CD4-positive, alpha-beta T cell treated with Interleukin-15 for 1 hour (primary cell): ENCODE measurements at regions not wholly inside any gene's neighbourhood (a gene's known extent, or its start where the extent isn't known, plus 50 kb on each side); places are given as distances from the start of the nearest gene placed in this dataset.
"Not testable (repeated sequence)": the region's sequence is repeated elsewhere in the genome, so short reads cannot be mapped to it uniquely, and the experiment has no call there.

Source experiments
- DNase-seq: peaks from one replicate; pipeline ENCODE4 v3.0.0-alpha.2; 2020

- DNase-seq, result no peak
These were observed 988.7 kb downstream of the HACE1 start for GRCh38 chr6:103870970-103871369.

- DNase-seq, result no peak
These were observed 997.4 kb downstream of the HACE1 start for GRCh38 chr6:103862297-103862696.

DNA sequence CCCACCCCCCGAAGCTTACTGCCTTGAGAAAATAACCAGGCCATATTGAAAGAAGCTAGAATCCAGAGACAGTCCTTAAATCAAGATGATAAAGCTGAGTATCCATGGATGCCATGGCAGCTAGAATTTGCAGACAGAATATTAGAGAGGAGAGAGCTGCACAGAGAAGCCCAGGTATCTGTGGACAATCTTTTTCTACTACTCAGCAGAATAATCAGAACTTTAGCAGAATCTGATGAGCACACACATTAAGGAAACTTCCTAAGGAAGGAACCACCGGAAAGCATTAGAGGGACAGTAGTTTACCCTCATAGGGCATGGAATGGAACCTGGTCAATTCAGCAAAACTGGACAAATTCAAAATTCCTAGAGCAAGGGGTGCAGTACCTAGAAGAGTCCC is 1001.7 kb downstream of the HACE1 start:
- no peak for DNase-seq

GRCh38 chr6:103855750-103856149 is 1004.0 kb downstream of the HACE1 start:
- no peak for DNase-seq

DNA sequence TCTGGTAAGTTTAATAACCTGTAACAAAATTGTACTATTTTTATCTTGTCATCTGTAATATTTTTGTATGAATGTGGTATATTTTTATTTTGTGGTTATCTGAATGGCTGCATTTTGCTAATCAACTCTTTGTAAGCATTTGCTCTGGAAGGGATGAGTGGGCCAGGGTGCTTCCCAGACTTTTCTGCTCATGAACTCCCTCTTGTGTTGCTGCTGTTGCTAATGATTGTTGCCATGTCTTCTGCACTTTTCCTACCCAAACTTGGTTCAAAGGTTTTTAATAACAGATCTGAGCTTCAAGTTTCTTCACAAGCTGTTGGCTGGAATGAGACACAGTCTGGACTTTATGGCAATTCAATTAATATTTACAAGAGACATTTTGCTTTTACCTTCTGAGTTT is 1005.7 kb downstream of the HACE1 start:
- DNase-seq, result no peak

GRCh38 chr6:103838457-103838856 is 1021.3 kb downstream of the HACE1 start:
- no peak for DNase-seq

GRCh38 chr6:103826209-103826608 is 1033.5 kb downstream of the HACE1 start:
- no peak for DNase-seq

GRCh38 chr6:103820148-103820547 is 1039.6 kb downstream of the HACE1 start:
- no peak for DNase-seq

DNA sequence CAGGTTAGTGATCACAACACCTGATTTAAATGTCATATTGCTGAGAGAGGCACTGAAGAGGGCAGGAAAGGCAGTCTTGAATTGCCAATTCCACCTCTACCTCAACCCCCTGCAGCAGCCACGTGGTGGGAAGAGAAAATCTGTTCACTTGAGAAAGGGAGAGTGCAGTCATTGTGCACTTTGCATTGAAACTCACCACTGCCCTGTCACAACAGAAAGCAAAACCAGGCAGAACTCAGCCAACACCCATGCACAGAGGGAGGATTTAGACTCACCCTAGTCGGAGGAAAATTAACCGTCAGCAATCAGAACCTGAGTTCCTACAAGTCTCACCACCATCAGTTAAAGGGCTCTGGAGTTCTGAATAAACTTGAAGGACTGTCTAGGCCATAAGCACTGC is 1040.2 kb downstream of the HACE1 start:
- no peak for DNase-seq

DNA sequence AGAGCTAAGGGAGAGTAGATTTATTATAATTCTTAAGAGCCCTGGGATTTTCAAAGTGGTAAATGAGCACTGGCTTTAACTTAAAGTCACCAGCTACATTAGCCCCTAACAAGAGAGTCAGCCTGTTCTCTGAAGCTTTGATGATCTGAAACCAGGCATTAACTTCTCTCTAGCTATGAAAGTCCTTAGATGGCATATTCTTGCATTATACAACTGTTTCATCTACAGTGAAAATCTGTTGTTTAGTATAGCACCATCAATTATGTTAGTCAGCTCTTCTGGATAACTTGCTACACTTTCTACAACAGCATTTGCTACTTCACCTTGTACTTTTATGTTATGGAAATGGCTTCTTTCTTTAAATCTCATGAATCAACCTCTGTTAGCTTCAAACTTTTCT is 1046.7 kb downstream of the HACE1 start:
- no peak for DNase-seq

- DNase-seq, result not testable (repeated sequence)
These were observed 1057.7 kb downstream of the HACE1 start for GRCh38 chr6:103801901-103802479.

GRCh38 chr6:103799971-103800670 is 1059.6 kb downstream of the HACE1 start:
- no peak for DNase-seq

DNA sequence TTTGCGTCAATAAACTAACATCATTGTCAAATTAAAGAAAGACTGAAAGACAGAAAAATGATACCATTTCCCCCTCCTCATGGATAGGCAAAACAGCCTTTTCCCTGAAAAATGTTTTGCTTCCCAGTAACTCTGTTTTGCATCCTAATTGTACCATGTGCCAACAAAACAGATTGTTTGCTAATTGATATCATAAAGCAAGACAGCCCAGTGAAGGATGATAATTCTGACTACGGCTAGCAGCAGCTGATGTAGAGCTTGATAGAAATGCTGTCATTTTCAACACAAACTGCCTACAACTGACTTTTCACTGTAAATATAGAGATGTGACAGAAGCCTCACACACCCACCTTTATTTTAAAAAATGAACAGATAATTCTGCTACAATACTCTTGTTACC is 1061.6 kb downstream of the HACE1 start:
- no peak for DNase-seq

DNA sequence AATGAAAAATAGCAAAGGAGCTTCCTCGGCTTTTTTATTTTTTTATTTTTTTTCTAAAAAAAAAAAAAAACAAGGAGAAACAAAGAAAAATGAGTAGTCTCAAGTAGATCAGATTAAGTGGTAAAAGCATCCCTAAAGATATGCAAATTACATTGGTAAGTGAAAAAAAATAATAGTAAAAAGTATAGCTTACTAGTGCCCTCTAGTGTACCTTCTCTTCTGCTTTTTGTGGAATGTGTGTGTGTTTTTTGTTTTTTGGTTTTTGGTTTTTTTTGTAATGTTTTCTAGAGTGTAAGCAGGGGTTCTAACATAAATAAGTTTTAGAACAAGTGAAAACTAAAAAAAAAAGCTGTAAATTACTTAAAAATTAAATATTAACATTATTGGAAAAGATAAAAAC is 1062.0 kb downstream of the HACE1 start:
- DNase-seq, result no peak

GRCh38 chr6:103791458-103791857 is 1068.3 kb downstream of the HACE1 start:
- DNase-seq, result no peak

DNA sequence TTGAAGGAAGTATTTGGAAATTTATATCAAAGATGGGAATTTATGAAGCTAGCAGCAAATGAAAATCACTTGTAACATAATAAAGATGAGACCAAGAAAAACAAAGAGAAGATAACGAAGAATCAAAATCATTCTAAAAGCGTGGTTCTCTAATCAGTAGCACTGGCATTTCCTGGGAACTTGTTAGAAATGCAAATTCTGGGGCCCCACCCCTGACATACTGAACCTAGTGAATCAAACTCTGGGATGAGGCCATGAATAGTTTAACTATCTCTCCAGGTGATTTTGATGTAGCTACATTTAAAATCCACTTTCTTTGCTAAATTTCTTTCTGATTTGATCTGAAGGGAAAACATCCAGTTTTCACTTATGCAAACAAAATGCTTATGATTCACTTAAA is 1075.6 kb downstream of the HACE1 start:
- no peak for DNase-seq

- no peak for DNase-seq
These were observed 1076.4 kb downstream of the HACE1 start for GRCh38 chr6:103783329-103783728.

GRCh38 chr6:103769431-103769830 is 1090.3 kb downstream of the HACE1 start:
- DNase-seq, result no peak

DNA sequence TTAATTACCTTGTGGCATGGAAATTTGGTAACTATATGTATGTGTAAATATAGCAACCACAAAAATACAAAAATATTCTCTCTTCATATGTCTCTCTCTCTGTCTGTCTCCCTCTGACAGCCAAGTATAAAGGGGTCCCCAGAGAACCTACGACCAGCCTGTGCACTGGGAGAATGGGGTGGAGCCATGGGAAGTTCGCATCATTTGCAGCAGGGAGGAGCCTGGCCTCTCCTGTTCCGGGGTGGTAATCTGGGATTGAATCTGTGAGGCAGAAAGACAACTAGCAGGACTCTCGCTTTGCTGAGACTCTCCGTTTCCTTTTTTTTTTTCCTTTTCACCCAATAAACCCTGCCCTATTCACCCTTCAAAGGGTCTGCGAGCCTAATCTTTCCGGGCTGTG is 1109.1 kb downstream of the HACE1 start:
- DNase-seq, result no peak

- DNase-seq, result no peak
These were observed 1125.7 kb downstream of the HACE1 start for GRCh38 chr6:103734016-103734415.

- DNase-seq, result no peak
These were observed 1130.1 kb downstream of the HACE1 start for GRCh38 chr6:103729658-103730057.

DNA sequence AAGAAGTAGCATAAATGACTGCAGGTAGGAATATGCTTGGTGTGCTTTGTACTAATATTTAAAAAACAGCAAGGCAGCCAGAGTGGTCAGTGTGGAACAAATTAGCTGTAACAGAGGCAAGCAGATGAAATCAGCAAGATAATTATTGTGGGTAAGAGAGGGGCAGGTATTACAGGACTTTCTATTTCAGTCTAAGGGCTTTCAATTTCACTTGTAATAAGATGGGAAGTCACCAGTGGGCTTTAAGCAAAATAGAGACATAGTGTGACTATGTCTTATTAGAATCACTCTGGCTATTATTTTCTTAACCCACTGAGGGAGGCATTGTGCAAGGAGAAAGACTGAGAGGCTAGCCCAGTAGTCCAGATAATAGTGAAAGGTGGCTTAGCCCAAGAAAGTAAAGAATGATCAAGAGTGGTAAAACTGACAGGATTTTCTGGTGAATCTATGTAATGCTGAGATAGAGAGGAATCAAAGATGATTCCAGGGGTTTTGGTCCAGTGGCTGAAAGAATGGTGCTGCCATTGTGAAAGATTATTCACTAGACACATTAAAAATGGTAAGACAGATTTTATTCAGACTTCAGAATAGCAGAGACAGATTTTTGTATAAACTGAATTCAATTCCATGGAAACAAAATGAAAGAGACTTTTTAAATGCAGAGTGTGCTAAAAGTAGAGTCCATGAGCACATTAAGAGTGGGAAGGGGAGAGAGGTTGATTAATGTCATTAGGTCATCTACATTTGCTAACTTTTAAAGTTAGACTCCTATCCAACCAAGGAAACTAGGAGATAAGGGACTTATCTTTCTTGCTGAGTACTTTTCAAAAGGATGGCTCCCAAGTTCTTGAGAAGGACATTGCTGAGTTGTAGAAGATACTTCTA is 1136.0 kb downstream of the HACE1 start:
- DNase-seq, result no peak

DNA sequence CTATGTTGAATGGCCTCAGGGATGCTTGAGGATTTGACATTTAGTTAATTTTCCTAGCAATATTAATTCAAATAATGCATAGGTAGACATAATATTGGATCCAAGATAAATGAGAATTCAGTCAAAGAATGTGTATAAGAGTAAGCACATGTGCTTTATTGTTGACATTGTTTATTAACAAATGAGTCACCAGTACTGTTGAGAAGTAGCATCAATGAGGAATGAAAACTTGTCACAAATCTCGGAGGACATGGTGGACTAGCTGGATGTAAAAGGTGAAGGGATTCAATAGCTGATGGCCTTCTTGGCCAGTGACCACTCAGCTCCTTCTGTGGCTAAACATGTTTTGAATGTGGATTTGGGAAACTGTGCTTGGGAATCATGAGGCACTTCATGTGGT is 1137.0 kb downstream of the HACE1 start:
- DNase-seq, result no peak

GRCh38 chr6:103721923-103722322 is 1137.8 kb downstream of the HACE1 start:
- no peak for DNase-seq
